RPMI8226 (cell line): ENCODE measurements at regions not wholly inside any gene's neighbourhood (a gene's known extent, or its start where the extent isn't known, plus 50 kb on each side); places are given as distances from the start of the nearest gene placed in this dataset.
"Not testable (repeated sequence)": the region's sequence is repeated elsewhere in the genome, so short reads cannot be mapped to it uniquely, and the experiment has no call there.

Experiments
- DNase-seq: peaks from one replicate; pipeline ENCODE4 v3.0.0-alpha.2; 2015

DNA sequence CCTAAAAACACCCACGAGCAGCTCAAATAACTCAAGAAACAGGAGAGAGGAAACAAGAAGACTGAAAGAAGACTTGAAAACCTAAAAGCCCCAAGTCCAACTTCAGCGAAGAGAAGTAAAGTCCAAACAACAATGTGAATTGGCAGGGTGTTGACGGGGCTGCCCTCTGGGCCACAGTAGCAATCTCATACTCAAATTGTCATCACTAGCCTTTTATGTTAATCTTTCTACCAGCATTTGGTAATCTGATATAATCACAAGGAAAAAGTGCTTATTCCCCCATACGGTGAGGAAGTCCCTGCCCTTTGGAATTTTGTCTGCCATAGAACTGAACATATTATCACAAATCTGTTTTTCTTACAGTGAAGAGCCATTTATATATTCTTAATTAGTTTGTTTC is 51.5 kb upstream of the IFNE start:
- no peak for DNase-seq

DNA sequence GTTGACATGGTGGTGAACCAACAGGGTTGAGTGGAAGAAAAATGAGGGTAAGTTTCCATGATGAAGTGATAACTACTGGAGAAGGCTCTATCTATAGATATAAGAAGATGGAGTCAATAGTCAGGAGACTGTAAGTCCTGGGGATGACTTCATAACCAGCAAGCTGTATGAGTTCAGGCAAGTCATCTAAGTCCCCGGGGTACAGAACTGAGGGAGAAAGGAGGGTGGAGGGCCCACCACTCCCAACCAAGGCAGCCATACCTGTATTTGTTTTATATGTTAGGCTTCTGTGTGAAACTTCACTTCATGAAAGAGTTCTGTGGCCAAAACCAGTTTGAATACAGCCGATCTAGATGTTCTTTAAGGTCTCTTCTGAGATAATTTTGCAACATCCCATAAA is 53.3 kb upstream of the IFNE start:
- no peak for DNase-seq

DNA sequence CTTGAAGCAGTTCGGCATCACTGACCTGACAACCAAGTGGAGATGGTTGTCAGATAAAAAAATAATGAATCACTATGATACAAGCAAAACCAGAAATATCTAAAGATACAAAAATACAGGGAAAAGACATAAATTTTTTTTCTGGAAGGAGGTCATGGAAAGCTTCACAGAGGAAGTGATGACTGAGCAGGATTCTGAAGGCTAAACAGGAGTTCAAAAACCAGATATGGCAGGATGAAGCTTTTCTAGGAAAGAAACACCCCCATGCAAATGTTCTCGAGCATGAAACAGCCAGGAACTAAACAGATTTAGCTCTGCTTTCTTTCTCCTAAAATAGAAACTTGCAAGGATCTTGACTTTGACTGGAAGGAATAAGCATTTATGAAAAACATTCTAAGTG is 60.7 kb upstream of the IFNE start:
- DNase-seq = no peak

DNA sequence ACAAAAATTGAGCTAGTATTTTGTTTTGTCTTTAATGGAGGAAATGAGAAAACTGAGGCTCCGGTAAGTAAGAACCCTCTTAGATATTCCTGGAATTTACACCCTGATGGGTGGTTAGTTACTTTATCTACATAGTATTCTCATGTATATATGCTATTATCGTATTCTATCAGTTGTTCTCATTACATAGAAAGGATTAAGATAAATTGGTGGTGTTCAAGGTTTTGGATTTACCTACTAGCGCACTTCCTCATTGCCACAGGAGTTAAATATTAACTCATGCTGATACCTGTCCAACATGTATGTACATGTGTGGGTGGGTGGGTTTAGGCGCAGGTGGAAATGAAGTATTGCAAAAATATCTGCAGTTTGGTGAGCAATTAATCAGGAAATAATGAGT is 61.1 kb upstream of the IFNE start:
- DNase-seq = no peak

DNA sequence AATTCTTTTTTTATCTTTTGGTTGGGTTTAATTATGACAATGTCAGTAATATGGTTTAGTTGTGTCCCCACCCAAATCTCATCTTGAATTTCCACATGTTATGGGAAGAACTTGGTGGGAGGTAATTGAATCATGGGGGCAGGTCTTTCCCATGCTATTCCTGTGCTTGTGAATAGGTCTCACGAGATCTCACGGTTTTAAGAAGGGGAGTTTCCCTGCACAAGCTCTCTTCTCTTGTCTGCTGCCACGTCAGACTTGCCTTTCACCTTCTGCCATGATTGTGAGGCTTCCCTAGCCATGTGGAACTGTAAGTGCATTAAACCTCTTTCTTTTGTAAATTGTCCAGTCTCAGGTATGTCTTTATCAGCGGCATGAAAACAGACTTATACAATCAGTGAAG is 61.7 kb upstream of the IFNE start:
- not testable (repeated sequence) for DNase-seq

DNA sequence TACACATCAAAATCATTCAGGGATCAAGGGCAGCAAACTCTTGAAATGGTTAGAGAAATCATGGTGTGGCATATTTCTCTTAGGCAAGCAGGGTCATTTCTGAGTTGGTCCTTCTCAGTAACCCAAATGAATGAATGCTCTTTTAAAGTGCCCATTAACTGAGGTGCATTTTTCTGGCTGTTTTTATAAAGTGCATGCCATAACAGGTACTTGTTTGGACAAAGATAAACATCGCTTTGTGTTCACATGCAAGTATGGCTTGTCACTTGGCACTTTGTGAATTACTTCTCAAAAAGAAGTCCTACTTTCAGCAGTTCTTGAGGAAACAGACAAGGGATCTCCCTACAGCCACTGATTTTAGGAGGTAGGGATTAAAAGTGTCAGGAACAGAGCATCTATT is 64.8 kb upstream of the IFNE start:
- no peak for DNase-seq

DNA sequence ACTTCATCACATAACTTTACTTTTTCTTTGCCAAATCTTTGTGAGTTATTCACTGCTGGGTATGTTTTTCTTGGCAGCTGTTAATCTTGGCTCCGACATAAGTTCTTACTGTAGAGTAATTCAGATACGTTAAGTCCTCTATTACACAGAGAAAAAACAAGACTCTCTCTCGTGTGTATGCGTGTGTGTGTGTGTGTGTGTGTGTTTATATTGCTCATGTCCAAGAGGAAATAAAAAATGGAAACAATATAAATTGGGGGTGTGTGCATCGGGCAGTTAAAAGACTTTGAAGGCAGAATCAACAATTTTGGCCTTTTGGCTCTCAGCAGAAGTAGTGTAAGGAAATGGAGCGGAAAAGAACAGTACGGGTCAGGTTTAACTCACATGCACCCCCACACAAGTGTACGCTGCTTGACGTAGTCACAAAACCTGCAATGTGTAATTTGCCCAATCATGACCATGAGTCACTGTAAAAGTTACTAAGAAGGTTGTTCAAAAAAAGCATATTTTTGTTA is 67.2 kb upstream of the IFNE start:
- no peak for DNase-seq

DNA sequence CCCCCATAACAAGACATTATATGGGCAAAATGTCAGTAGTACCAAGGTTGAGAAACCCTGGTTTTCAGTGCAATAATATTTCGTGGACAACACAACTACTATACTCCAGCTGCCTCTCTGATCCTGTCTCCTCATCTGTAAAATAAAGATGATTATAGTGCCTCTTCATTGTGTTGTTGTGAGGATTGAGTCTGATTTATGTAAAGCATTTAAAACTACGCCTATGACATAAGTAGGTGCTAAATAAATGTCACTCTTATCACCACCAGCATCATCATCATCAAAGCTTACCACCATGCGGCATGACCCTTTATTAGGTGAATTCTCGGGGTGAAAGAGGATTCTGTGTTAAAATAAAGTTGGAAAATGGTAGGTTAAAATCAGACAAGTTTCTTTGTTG is 67.8 kb upstream of the IFNE start:
- DNase-seq = no peak

DNA sequence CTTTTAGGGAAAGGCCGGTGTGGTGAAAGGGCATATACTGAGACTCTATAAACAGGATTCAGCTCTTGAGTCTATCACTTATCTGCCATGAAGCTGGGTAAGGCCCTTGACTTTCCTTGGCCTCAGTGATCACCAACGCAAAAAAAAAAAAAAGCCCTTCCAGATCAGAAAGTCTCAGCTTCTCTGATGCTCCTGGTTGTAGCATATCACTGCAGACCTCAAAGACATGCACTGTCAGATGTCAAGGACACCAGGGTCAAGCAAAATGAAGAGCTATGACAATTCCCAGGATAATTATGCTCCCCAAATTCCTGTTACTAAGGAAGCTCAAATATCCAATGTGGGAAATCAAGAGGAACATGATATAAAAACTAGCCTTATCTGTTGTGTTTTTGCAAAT is 68.3 kb upstream of the IFNE start:
- DNase-seq = no peak

DNA sequence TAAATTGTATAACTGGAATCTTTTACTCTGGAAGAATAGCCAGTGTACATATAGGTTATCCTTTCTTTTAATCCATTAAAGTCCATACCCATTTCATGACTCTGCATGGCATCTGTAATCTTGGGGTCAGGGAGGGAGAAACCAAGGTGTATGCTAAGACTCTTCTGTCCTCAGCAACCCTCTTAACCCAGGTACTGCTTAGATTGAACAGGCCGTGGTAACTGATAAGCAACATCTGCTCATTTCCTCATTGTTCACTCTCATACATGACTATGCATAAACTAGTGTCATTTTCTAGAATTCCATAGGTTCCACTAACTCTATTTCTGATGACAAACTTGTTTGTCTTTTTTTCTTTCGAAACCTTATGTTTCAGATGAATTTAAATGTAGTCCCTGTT is 69.3 kb upstream of the IFNE start:
- DNase-seq = no peak

DNA sequence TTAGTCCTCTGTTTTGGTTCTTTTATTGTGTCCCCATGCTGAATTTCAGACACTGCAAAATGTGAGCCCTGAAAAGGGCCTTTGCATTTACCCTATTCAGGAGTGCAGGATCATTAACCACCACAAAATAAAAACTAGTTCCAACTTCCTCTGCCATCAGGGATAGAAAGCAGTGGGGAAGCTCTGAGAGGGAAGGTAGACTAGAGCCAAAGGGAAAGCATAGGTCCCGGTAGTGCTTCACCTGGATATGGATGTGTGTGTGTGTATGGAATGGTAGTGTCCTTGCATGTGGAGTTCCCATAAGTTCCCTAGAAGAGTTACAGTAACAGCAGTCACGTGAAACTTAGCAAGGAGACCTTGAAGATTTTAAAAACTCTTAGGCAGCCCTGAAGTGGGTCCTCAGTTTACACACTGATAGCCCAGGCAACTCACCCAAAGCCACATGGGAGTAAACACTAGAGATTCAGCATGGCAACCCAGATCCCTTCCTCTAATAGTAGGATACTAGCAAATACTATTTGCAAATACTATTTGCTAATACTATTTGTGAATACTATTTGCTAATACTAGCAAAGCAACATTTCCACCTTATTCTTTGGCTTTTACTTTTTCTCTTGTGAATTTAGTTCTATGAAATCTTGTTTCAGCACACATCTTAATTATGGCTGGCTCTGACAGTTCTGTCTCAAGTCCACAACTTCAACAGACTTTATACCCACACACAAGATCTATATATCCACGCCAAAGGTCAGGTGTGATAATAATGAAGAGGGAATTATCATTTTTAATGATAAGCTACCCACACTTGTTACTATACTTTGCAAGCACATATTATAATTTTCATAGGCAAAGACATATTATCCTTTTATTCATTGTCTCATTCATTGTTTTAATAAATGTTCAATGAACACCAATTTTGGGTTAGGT is 70.4 kb upstream of the IFNE start:
- DNase-seq = no peak

DNA sequence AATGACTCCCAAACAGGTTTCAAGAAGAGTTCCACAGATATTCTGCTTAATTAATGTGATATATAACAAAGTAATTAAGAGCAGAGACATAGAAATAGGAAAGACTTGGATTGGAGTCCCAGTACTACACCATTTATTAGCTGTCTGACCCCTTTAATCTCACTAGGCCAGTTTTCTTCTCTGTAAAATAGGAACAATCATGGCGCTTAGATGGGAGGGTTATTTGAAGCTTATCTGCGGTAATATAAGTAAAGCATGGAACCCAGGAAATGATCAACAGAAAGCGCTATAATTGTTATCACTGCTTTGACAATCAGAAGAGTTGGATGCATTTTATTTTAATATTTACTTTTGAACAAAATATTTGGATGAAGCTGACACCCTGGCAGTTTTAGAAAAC is 71.3 kb upstream of the IFNE start:
- no peak for DNase-seq

DNA sequence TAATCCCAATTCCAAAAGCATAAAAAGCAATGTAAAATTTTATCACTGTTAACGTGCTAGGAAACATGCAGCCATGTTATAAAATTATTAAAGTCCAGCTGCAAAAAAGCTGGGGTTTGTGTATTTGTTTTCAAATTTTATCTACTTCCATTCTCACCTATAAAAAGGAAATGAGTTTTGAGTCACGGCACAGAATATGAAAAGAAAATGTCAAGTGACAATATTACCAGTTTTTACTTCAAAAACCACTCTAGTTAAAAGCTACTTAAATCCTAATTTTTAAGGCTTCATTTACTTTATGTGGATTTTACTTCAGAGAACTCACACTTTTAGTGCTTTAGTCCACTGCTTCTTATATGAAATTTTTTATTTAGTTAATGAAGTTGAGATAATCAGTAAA is 72.7 kb upstream of the IFNE start:
- no peak for DNase-seq

DNA sequence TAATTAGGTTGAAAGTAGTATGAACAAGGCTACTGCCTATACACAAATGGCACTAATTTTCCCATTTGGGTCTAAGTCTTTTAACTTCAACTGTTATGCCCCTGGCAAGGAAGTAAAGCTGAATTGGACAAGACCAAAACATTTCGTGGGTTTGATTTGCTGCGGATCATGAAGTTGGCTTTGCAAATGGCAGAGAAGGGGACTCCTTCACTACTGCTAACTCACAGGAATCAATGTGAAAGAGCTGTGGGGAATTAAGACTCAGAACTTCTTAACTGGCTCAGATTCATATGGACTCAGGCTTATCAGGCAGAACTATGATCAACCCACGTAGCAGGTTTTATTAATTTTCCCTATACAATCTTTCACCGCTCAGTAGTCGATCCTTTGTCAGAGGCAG is 73.8 kb upstream of the IFNE start:
- no peak for DNase-seq

DNA sequence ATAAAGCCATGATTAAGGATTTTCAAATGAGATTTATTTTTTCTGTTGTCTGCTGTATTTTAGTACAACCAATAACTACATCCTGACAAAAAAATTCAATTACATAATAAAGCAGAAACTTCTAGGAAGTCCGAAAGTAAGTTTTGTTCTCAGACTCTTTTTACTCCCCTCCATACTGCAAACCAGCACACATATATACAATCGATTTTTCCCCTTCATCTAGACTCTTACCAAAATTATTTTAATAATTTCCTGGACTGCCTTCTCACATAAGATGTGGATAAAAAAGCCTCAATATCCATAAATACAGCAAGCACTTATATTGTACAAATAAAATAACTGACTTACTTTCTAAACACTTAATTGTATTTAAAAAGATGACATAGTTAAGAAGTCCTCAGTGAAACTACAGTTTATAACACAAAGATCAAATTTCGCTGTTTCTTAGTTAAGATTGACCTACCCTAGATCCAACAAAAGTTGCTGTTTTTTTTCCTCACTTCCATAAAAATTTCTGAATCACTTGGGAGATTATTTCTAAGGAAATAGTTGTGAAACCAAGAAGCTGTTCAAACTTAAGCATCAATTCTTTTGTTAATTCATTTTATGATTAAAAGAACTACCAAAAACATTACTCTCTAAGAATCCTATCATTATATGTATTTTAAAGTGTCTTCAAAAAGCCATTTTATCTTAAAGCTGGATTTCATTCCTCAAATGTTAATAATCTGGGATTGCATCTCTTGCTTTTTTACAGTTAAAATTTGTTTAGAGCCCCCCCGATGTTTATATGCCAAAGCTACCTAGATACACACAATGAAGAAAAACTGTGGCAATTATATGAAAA is 74.7 kb upstream of the IFNE start:
- no peak for DNase-seq

DNA sequence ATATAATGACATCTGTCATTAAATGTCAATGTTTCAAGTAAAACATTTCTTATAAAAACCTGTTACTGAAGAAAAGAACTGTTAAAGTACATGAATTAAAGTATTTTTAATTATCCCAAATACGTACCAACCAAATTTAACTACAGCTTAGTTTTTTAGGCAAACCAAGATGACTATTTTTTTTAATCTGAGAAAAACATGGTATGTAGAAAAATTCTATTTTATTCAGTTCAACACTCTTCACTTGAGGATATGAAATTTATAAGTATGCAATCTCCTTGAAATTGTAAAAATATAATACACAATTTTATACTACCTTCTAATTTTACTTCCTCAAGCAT is 75.3 kb upstream of the IFNE start:
- DNase-seq = no peak

DNA sequence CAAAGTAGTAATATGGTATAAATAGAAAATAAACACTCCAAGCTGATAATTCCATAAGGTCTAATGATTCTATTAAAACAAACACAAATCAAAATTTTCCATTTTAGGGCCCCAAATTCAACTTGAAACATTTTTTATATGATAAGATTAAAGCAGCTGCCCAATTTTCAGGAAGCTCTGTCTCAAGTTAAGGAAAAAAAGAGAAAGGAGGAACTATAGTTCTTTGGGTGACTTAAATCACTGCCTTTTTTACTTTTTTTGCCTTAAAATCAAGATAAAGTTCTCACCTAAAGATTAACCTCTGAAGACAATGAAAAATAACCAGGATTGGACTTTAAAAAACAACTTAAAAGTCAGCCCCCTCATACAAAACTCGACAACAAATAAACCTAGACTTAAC is 76.0 kb upstream of the IFNE start:
- no peak for DNase-seq

DNA sequence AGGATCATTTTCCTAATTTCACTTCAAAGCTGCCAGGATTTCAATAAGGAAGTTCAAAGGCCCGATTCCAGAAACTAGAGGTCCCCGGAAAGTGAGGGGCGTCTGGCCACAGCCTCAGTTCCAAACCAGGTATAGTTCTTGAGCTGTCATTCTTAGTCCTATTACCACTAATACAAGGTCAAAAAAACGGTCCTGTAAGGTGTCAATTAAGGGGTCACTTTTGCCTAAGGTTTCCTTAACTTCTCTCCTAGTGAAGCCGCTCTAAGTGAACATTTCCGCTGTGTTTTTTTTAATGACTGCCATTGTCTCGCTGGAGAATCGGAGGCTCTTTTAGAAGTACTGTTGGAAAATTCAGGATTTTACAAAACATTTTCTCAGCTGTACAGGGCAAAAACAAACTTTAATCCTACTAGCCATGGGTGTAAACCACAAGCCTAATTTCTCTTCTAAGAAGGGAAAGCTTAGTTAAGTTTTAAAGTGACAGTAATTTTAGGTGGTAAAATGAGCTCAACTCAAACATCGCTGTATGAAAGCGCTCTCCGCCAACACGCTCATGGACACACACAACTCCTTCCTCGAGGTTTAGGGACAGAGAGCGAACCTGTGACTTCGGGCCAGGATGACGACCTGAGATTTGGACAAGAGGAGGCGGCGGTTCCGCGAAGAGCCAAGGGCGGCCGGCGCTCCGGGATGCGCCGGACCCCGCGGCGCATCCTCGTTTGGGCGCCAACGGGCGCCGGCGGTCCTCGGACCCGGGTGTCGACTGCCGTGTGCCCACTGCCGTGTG is 76.7 kb upstream of the IFNE start:
- DNase-seq = peak; percentile 33

DNA sequence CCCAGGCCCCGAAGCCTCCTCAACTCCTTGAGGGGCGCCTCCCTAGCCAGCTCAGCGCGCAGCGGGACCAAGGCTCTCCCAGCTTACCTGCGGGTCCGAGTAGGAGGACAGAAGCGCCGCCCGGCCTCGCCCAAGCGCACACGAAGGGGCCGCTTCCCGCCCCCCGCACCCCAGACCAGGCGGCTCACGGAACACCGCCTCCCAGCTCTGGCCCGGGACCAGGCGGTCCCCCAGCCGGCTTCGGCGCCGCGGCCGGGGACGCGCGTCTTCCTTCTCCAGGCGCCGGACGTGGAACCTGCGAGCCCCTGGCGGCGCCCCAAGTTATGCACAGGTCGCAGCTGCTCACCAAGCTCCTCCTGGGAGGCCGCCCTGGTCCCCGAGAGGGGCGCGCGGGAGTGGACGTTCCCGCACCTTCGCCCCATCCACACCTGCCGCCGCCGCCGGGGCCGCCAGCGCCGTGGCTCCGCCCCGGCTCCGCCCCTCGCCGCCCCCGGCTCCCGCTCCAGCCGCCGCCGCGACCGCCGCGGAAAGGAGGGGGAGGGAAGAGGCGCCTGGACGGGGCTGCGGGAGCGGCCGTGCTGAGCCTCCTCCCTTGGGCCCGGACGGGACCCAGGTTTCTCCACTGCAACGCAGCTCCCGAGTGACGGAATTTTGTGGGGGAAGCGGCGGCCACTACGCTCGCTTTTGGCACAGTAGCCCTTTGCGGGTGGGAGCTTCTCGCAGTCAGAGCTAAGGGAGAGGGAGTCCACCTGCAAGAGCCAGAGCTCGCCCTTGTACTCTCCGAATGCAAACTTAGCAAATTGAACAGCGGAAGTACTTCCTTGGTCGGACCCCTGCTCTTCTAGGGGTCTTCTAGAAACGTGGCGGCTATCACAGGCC is 77.5 kb upstream of the IFNE start:
- peak; percentile 80 for DNase-seq

DNA sequence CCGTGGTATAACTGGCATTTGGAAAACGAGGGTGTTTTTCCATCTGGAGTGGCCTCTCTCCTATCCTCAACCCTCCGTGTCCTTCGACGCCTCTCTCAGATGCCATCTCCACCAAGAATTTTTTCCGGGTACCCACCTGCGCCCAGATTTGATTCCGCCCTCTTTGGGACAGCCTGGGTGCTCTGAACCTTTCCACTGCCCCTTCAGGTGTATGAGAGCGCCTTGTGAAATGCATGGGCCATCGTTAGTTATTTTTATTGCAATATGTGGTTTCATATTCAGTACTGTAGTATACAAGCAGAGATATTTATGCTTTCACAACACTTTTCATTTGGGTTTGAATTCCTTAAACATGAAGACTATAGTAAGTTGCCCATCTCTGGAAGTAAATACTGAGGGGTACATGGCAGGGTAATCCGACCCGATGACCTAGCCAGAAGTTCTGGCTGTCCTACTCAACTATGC is 78.2 kb upstream of the IFNE start:
- DNase-seq = no peak

DNA sequence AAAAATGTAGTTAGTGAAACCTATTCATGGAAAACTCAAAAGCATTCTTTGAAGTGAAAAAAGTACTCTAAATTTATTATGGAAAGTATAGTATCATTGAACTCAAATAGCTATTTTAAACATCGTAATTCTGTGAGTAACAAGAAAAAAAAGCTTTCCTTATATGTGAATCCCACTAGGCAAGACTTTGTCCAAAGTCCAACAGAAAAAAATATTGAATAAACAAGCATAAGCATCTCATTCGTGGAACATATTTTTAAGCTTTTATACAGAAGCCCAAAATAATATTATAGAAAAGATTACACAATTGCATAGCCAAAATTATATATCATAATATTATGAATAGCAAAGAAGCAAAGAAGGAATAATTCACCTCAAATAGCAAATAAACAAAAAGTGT is 79.4 kb upstream of the IFNE start:
- no peak for DNase-seq

DNA sequence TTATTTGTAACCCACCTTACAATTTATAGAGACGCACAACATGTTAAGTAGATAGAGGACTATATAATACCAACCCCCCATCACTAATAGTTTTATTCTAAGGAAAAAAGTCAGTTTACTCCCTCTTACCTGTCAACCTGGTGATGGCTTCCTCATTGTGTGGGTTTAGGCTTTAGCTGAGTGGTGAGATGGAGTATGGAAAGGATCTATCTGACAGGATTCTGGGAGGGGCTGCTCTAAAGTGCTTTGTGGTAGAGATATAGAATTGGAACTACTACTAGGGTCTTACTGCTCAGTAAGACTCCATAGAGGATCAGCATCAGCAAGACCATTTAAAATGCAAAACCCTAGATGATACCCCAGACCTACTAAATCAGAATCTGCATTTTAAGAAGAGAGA is 82.1 kb upstream of the IFNE start:
- DNase-seq = no peak
